ENCODE measurements at regions not wholly inside any gene's neighbourhood (a gene's known extent, or its start where the extent isn't known, plus 50 kb on each side); places are given as distances from the start of the nearest gene placed in this dataset.

GRCh38 chr2:20539133-20539719, 92.4 kb downstream of the RHOB start (continued):
- TF ChIP-seq RERE (CRISPR knock-in tag; IDR thresholded peaks at IDR 0.05; ENCODE audit: low read depth) (no peak), ZNF383 (CRISPR knock-in tag; IDR thresholded peaks at IDR 0.05; ENCODE audit: borderline replicate concordance) (no peak), ZNF253 (CRISPR knock-in tag; IDR thresholded peaks at IDR 0.05; ENCODE audit: borderline replicate concordance) (no peak), ZNF101 (CRISPR knock-in tag; IDR thresholded peaks at IDR 0.05; ENCODE audit: borderline replicate concordance, low read depth) (no peak), ARID3A (IDR thresholded peaks at IDR 0.05; ENCODE audit: low read depth, low read length) (no peak), ZMYM2 (CRISPR knock-in tag; IDR thresholded peaks at IDR 0.05) (peak; percentile 79; the same call in 1 of the 2 replicates), ZNF775 (CRISPR knock-in tag; IDR thresholded peaks at IDR 0.05; ENCODE audit: borderline replicate concordance) (peak; percentile 54; the same call in 1 of the 2 replicates), ZSCAN12 (CRISPR knock-in tag; IDR thresholded peaks at IDR 0.05) (no peak), EED (CRISPR knock-in tag; IDR thresholded peaks at IDR 0.05) (no peak), BRD4 (CRISPR knock-in tag; IDR thresholded peaks at IDR 0.05) (no peak), ATF6 (CRISPR knock-in tag; conservative IDR thresholded peaks at IDR 0.05) (no peak), CC2D1A (CRISPR knock-in tag; IDR thresholded peaks at IDR 0.05) (no peak), ZNF431 (CRISPR knock-in tag; IDR thresholded peaks at IDR 0.05; ENCODE audit: borderline replicate concordance, low read depth) (0 out of 2 replicates have a peak, but pooled peaks have one; percentile 14), GRHL1 (CRISPR knock-in tag; conservative IDR thresholded peaks at IDR 0.05) (no peak), STAT5B (CRISPR knock-in tag; IDR thresholded peaks at IDR 0.05) (0 out of 2 replicates have a peak, but pooled peaks have one; percentile 56), ZFP36 (IDR thresholded peaks at IDR 0.05; ENCODE audit: borderline replicate concordance, low read depth, low read length, partially characterized antibody) (no peak), NCOA1 (CRISPR knock-in tag; IDR thresholded peaks at IDR 0.05) (no peak), XBP1 (CRISPR knock-in tag; IDR thresholded peaks at IDR 0.05) (no peak; the same call in 1 of the 2 replicates), GATA4 (IDR thresholded peaks at IDR 0.05; ENCODE audit: borderline replicate concordance, low read depth) (no peak), MAF1 (CRISPR knock-in tag; IDR thresholded peaks at IDR 0.05; ENCODE audit: borderline replicate concordance) (no peak)

Measured in HepG2 (cell line).